ENCODE measurements at regions not wholly inside any gene's neighbourhood (a gene's known extent, or its start where the extent isn't known, plus 50 kb on each side); places are given as distances from the start of the nearest gene placed in this dataset.

GRCh38 chr1:185549906-185550305 is 184.3 kb upstream of the HMCN1 start:
- TF ChIP-seq POLR2AphosphoS5 (IDR thresholded peaks at IDR 0.05; ENCODE audit: borderline replicate concordance, low read depth, low read length), result no peak
- no peak for TF ChIP-seq EZH2 (IDR thresholded peaks at IDR 0.05)
- TF ChIP-seq FOXP2 (optimal IDR thresholded peaks at IDR 0.05; ENCODE audit: control extremely low read depth, extremely low read length, insufficient read depth), result no peak

All from SK-N-MC (cell line).